GM18868 (cell line): ENCODE measurements at regions not wholly inside any gene's neighbourhood (a gene's known extent, or its start where the extent isn't known, plus 50 kb on each side); places are given as distances from the start of the nearest gene placed in this dataset.

ENCODE experiments used
- ATAC-seq: cut with Tn5 transposase; IDR thresholded peaks from one replicate; pipeline ENCODE4 v1.9.1; 2021; ENCODE audit warnings: mild to moderate bottlenecking, moderate library complexity; ENCODE audit not compliant: unreplicated experiment

DNA sequence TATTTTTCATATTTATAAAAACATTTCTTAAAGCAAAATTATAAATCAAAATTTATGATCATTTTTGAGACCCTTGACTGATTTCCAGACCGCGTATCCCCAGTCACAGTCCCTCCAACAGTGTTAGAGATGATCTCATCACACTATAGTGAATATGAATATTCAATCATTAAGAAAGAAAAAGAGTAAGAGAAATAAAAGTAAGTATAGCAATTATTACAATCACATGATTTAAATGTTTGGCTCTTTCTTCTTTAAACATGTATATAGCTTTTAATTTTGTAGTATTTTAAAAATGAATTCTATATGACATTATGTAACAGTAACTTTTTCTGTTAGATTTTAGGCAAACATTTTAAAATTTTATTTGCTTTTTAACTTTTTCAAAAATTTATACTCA, 438.3 kb downstream of the RFPL4B start:
- no peak for ATAC-seq

- no peak for ATAC-seq
Measured at GRCh38 chr6:112786801-112787200, 439.7 kb downstream of the RFPL4B start.

- ATAC-seq: no peak
Measured at GRCh38 chr6:112787371-112787770, 440.2 kb downstream of the RFPL4B start.

DNA sequence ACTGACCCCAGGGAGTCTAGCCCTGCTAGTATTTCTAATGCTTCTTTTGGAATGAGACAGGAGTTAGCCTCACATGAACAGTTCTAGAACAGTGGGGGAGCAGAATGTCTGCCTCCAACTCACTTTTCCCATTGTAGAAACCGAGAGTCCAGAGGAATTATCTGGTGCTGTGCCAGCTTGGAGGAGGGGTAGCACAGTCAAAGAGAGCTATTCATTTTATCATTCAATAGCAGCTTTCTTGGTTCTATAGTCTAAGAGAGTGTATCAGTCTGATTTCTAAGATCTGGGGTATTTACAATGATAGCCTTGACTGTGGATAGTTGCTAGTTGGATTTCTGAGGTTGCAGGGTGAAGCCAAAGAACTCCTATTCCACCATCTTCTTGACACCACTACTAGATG, 448.2 kb downstream of the RFPL4B start:
- ATAC-seq: no peak

GRCh38 chr6:112796712-112797111, 449.6 kb downstream of the RFPL4B start:
- no peak for ATAC-seq

- no peak for ATAC-seq
Measured at GRCh38 chr6:112799889-112800288, 452.8 kb downstream of the RFPL4B start.

DNA sequence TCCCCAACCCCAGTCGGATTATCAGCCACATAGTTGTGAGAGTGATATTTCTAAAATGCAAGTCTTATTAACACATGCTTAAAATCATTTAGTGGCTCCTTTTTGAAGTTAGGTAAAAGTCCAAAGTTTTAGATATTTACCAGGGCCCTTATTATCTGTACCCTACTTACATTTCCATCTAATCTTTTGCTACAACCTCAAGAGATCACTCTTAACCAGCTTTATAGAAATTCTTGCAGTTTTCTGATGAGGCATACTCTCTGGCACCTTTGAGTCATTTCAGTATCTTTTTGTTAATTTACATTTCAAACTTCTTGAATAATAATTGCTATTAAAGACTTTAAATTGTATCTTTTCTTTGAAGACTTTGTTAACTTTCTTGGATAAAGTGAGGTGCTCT, 453.3 kb downstream of the RFPL4B start:
- ATAC-seq: peak; percentile 45

DNA sequence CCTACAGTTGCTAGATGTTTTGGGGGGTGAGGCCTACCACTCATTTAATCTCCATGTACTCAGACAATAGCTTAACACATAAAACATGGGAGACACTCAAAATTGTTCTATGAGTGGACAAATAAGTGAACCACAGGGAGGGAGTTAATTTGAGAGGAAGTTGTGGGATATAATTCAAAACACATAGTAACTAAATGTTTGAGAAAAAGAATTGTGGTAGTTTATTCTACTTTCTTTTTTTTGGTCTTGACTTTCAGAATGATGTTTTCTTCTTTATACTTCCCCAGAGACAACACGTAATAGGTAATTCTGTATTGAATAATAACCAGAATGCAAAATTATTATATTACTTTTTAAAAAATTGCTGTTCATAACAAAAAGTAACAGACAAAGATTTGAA, 453.8 kb downstream of the RFPL4B start:
- ATAC-seq: peak; percentile 41

- ATAC-seq: no peak
Measured at GRCh38 chr6:112801468-112802080, 454.4 kb downstream of the RFPL4B start.

DNA sequence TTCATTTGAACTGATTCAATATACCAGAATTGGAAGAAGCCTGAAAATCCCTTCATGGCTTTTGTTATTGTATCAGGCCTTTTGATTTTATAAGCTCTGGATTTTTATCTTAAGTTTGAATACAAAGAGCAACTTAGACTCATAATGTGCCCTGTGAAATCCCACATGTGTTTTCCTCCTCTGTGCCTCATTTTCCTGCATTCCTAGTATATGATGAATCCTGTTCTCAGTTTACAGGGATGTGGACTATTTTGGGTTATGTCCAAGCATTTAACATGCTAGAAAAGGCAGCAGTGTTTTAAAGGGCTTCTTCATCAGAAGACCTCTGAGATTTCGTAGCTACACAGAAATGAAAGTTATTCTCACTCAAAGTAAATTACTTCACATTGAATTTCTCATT, 455.0 kb downstream of the RFPL4B start:
- no peak for ATAC-seq

DNA sequence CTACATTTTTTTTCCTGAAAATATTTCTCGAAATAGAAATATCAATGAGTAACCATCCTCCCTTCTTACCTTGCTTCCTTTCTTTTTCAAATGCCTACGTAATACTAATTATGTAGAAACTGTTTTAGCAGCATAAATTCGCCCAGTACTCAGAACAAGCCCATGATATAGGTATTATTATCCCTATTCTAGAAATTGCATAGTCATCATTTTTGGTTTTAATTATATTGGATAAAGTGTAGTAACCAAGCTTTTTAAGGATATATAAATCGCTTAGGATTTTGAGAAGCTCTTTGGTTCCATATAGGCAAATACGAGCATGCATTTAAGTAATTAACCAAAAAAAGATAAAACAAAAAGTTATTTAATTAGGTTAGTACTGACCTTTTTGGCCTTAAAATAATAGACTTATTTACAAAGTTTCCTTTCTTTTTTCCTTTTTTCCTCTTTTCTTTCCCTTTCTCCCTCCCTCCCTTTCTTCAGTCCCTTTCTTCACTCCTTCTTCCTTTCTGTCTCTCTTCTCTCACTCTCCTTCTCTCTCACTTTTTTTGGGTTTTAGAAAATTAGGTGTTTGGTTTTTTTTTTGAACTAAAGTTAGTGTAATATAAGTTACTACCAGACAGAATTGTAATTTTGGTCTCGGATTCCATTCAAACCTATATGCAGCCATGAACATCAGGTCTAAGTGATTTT, 457.7 kb downstream of the RFPL4B start:
- no peak for ATAC-seq

DNA sequence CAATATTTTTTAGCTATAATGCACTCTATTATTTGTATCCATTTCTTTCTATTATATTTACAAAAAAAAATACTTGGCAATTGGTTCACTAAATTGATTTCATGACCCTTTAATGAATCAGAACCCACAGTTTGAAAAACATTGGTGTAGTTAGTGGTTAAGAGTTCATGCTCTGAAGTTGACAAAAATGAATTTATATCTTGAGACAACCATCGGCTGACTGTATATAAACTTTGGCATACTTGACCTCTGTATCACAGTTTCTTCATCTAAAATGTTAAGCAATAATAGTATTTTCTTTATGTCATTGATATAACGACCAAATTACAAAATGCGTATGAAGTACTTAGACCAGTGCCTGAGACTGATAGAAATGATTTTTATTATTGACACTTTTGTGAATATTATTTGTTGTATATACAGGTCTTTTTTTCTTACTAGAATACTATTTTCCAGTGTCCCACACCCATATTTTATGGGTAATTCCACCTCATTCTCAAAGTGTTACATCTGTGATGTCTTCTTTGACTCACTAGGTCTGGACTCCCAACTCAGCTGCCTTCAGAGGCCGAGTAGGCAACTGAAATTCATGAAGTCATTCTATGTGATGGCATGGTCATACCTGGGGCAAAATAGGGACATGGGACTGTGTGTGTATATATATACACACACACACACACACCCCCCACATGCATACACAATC, 459.2 kb downstream of the RFPL4B start:
- no peak for ATAC-seq

GRCh38 chr6:112821476-112821875, 474.3 kb downstream of the RFPL4B start:
- no peak for ATAC-seq

- ATAC-seq: no peak
Measured at GRCh38 chr6:112822769-112823168, 475.6 kb downstream of the RFPL4B start.

- peak; percentile 98 for ATAC-seq
Measured at GRCh38 chr6:112827793-112828192, 480.7 kb downstream of the RFPL4B start.

GRCh38 chr6:112831022-112831421, 483.9 kb downstream of the RFPL4B start:
- no peak for ATAC-seq

DNA sequence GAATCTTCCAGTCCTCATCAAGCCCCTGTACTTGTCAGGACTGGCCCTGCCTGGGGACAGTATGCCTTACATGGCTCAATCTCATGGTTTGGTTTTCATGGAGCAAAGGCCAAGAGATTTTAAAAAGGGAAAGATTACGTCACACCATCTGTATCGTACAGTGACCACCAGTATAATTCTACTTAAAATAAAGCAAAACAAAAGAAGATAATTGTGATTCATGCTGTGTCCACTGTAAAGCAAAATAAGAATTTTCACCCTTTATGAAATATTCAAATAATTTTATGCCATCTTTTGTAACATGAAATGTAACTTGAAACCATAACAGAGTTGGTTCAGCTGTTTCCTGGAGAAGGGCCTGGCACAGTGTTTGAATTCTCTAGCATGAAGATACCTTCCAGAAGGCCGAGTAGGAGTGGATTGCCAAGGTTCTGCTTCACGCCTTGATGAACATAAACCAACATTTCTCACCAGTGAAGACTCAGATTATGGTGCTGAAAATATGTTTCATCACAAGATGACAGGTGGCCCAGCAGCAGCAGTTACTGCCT, 486.5 kb downstream of the RFPL4B start:
- ATAC-seq: peak; percentile 59

- no peak for ATAC-seq
Measured at GRCh38 chr6:112835078-112835477, 487.9 kb downstream of the RFPL4B start.

GRCh38 chr6:112839525-112839961, 492.4 kb downstream of the RFPL4B start:
- no peak for ATAC-seq

- peak; percentile 84 for ATAC-seq
Measured at GRCh38 chr6:112841553-112842329, 494.6 kb downstream of the RFPL4B start.

GRCh38 chr6:112842330-112842685, 495.2 kb downstream of the RFPL4B start:
- peak; percentile 21 for ATAC-seq
